ENCODE measurements at regions not wholly inside any gene's neighbourhood (a gene's known extent, or its start where the extent isn't known, plus 50 kb on each side); places are given as distances from the start of the nearest gene placed in this dataset.

GRCh38 chr1:14108356-14109275 lies 408.6 kb downstream of the PRDM2 start:
- DNase-seq = no peak

- DNase-seq = no peak
These were observed 409.3 kb downstream of the PRDM2 start for GRCh38 chr1:14109276-14109635.

GRCh38 chr1:14110040-14110439 lies 410.1 kb downstream of the PRDM2 start:
- DNase-seq = no peak

- no peak for DNase-seq
These were observed 411.1 kb downstream of the PRDM2 start for GRCh38 chr1:14111121-14111520.

GRCh38 chr1:14112613-14113012 lies 412.6 kb downstream of the PRDM2 start:
- no peak for DNase-seq

- no peak for DNase-seq
These were observed 413.3 kb downstream of the PRDM2 start for GRCh38 chr1:14113271-14113670.

- no peak for DNase-seq
These were observed 414.0 kb downstream of the PRDM2 start for GRCh38 chr1:14113841-14114567.

GRCh38 chr1:14115976-14116375 lies 416.0 kb downstream of the PRDM2 start:
- DNase-seq = no peak

- no peak for DNase-seq
These were observed 417.7 kb downstream of the PRDM2 start for GRCh38 chr1:14117700-14118099.

- no peak for DNase-seq
These were observed 418.9 kb downstream of the PRDM2 start for GRCh38 chr1:14118691-14119485.

- no peak for DNase-seq
These were observed 420.9 kb downstream of the PRDM2 start for GRCh38 chr1:14120895-14121294.

GRCh38 chr1:14128096-14128495 lies 428.1 kb downstream of the PRDM2 start:
- DNase-seq = no peak

- no peak for DNase-seq
These were observed 429.0 kb downstream of the PRDM2 start for GRCh38 chr1:14129009-14129408.

- no peak for DNase-seq
These were observed 435.1 kb downstream of the PRDM2 start for GRCh38 chr1:14135070-14135469.

- no peak for DNase-seq
These were observed 436.3 kb downstream of the PRDM2 start for GRCh38 chr1:14136152-14136763.

- no peak for DNase-seq
These were observed 436.9 kb downstream of the PRDM2 start for GRCh38 chr1:14136881-14137280.

- no peak for DNase-seq
These were observed 437.6 kb downstream of the PRDM2 start for GRCh38 chr1:14137411-14138134.

- DNase-seq = no peak
These were observed 438.1 kb downstream of the PRDM2 start for GRCh38 chr1:14138135-14138506.

- DNase-seq = no peak
These were observed 438.7 kb downstream of the PRDM2 start for GRCh38 chr1:14138687-14139086.

GRCh38 chr1:14140831-14141401 lies 440.9 kb downstream of the PRDM2 start:
- DNase-seq = no peak

- DNase-seq = no peak
These were observed 441.7 kb downstream of the PRDM2 start for GRCh38 chr1:14141656-14142055.
